TTC549 (cell line): ENCODE measurements at regions not wholly inside any gene's neighbourhood (a gene's known extent, or its start where the extent isn't known, plus 50 kb on each side); places are given as distances from the start of the nearest gene placed in this dataset.

Experiments used
- FAIRE-seq: peaks from 2 replicates; lab custom pipeline; 2012; peaks lifted over from hg19 to GRCh38; lab: Jason Lieb, UNC

GRCh38 chr20:4556781-4557180 lies 129.5 kb upstream of the PRNP start:
- FAIRE-seq = no peak

- FAIRE-seq = no peak
These were observed 130.9 kb upstream of the PRNP start for GRCh38 chr20:4555188-4555890.

- FAIRE-seq = no peak
These were observed 131.9 kb upstream of the PRNP start for GRCh38 chr20:4554346-4554745.

- FAIRE-seq = no peak
These were observed 134.1 kb upstream of the PRNP start for GRCh38 chr20:4552075-4552640.

- FAIRE-seq = no peak
These were observed 135.5 kb upstream of the PRNP start for GRCh38 chr20:4550740-4551139.

GRCh38 chr20:4549711-4550259 lies 136.5 kb upstream of the PRNP start:
- no peak for FAIRE-seq

GRCh38 chr20:4548552-4548951 lies 137.7 kb upstream of the PRNP start:
- no peak for FAIRE-seq

- FAIRE-seq = no peak
These were observed 139.5 kb upstream of the PRNP start for GRCh38 chr20:4546786-4547185.

- no peak for FAIRE-seq
These were observed 139.9 kb upstream of the PRNP start for GRCh38 chr20:4546342-4546741.

- FAIRE-seq = no peak
These were observed 140.7 kb upstream of the PRNP start for GRCh38 chr20:4545526-4545925.

- no peak for FAIRE-seq
These were observed 141.5 kb upstream of the PRNP start for GRCh38 chr20:4544765-4545164.

GRCh38 chr20:4542270-4542669 lies 144.0 kb upstream of the PRNP start:
- no peak for FAIRE-seq

GRCh38 chr20:4534315-4534714 lies 151.9 kb upstream of the PRNP start:
- FAIRE-seq = no peak

GRCh38 chr20:4533368-4534133 lies 152.7 kb upstream of the PRNP start:
- no peak for FAIRE-seq

GRCh38 chr20:4532772-4533171 lies 153.5 kb upstream of the PRNP start:
- FAIRE-seq = no peak

- FAIRE-seq = no peak
These were observed 161.5 kb upstream of the PRNP start for GRCh38 chr20:4524792-4525191.

- FAIRE-seq = no peak
These were observed 161.9 kb upstream of the PRNP start for GRCh38 chr20:4524307-4524706.

- no peak for FAIRE-seq
These were observed 163.9 kb upstream of the PRNP start for GRCh38 chr20:4522310-4522709.

GRCh38 chr20:4521170-4521968 lies 164.9 kb upstream of the PRNP start:
- no peak for FAIRE-seq

GRCh38 chr20:4519534-4519933 lies 166.7 kb upstream of the PRNP start:
- FAIRE-seq = no peak

GRCh38 chr20:4516876-4517275 lies 169.4 kb upstream of the PRNP start:
- FAIRE-seq = no peak

GRCh38 chr20:4513720-4514119 lies 172.5 kb upstream of the PRNP start:
- FAIRE-seq = no peak
